ENCODE measurements at regions not wholly inside any gene's neighbourhood (a gene's known extent, or its start where the extent isn't known, plus 50 kb on each side); places are given as distances from the start of the nearest gene placed in this dataset.

DNA sequence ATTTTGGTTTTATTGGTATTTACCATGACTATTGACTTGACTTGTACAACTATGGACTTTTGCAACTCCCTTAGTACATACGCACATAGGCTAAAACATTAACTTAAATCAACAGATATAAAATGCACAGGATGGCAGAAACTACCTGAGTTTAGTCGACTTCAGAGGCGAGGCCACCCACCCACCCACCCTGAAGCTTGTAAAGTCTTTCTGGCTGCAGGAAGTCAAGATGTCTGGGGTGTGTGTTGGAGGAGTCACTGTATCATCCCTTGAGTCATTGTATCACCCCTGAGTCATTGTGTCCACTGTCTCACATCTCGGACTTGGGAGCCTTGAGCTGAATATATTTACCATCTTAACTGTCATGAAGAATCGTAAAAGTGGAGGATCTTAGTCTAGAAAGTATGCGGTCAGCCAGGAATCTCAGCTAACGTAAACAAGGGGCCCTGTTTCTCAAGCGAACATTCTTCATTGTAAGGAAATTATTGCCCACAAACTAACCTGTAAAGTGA is 140.0 kb upstream of the ST6GAL2 start:
- Histone ChIP-seq H3K4me3 (replicated peaks; ENCODE audit: insufficient read depth, low read length) (no peak overlapping the region), H3K27me3 (ENCODE audit: insufficient read depth, poor library complexity, severe bottlenecking) (no peaks in the 10 kb centered on the region), H3K27ac (replicated peaks) (no peak overlapping the region)
- TF ChIP-seq POLR2AphosphoS5 (IDR thresholded peaks at IDR 0.05; ENCODE audit: low read depth) (no peak), GABPA (IDR thresholded peaks at IDR 0.05; ENCODE audit: low read depth) (no peak), SPI1 (IDR thresholded peaks at IDR 0.05; ENCODE audit: borderline replicate concordance, low read depth) (no peak), REST (IDR thresholded peaks at IDR 0.05; ENCODE audit: insufficient replicate concordance, low read depth) (no peak)
- TF ChIP-seq, protein P1, sequence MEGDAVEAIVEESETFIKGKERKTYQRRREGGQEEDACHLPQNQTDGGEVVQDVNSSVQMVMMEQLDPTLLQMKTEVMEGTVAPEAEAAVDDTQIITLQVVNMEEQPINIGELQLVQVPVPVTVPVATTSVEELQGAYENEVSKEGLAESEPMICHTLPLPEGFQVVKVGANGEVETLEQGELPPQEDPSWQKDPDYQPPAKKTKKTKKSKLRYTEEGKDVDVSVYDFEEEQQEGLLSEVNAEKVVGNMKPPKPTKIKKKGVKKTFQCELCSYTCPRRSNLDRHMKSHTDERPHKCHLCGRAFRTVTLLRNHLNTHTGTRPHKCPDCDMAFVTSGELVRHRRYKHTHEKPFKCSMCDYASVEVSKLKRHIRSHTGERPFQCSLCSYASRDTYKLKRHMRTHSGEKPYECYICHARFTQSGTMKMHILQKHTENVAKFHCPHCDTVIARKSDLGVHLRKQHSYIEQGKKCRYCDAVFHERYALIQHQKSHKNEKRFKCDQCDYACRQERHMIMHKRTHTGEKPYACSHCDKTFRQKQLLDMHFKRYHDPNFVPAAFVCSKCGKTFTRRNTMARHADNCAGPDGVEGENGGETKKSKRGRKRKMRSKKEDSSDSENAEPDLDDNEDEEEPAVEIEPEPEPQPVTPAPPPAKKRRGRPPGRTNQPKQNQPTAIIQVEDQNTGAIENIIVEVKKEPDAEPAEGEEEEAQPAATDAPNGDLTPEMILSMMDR (IDR thresholded peaks at IDR 0.05; ENCODE audit: insufficient read depth, low read length): no peak
- DNase-seq (ENCODE audit: low read depth in 1 of 2, low spot score in 1 of 2): no peak

DNA sequence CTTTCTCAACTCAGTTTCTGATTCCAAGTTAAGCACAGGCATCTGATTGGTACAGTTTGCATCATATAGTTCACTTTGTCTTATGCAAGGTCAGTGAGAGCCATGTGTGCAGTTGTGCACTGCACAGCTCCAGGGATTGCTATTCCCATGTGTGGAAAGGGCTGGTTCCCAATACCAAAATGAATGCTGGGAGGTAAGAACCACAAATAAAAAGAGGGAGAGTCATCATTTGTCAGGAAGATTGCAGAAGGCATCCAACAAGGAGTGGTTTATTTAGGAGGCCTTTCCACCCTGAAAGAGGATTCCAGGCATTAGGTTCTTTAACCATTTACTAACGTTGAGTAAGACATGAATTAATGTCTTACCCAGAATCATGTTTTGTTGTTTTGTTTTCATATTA is 141.2 kb upstream of the ST6GAL2 start:
- Histone ChIP-seq H3K27ac (replicated peaks) (no peak overlapping the region), H3K27me3 (ENCODE audit: insufficient read depth, poor library complexity, severe bottlenecking) (no peaks in the 10 kb centered on the region), H3K4me3 (replicated peaks; ENCODE audit: insufficient read depth, low read length) (no peak overlapping the region)
- TF ChIP-seq, protein P1 (IDR thresholded peaks at IDR 0.05; ENCODE audit: insufficient read depth, low read length): no peak
- TF ChIP-seq SPI1 (IDR thresholded peaks at IDR 0.05; ENCODE audit: borderline replicate concordance, low read depth): no peak
- no peak for TF ChIP-seq REST (IDR thresholded peaks at IDR 0.05; ENCODE audit: insufficient replicate concordance, low read depth)
- TF ChIP-seq GABPA (IDR thresholded peaks at IDR 0.05; ENCODE audit: low read depth): no peak
- no peak for TF ChIP-seq POLR2AphosphoS5 (IDR thresholded peaks at IDR 0.05; ENCODE audit: low read depth)
- no peak for DNase-seq (ENCODE audit: low read depth in 1 of 2, low spot score in 1 of 2)

GRCh38 chr2:107027810-107028209 is 141.8 kb upstream of the ST6GAL2 start:
- TF ChIP-seq GABPA (IDR thresholded peaks at IDR 0.05; ENCODE audit: low read depth): no peak
- H3K27ac ChIP-seq (replicated peaks): no peak overlapping the region
- DNase-seq (ENCODE audit: low read depth in 1 of 2, low spot score in 1 of 2): no peak
- no peaks in the 10 kb centered on the region for H3K27me3 ChIP-seq (ENCODE audit: insufficient read depth, poor library complexity, severe bottlenecking)
- no peak overlapping the region for H3K4me3 ChIP-seq (replicated peaks; ENCODE audit: insufficient read depth, low read length)

DNA sequence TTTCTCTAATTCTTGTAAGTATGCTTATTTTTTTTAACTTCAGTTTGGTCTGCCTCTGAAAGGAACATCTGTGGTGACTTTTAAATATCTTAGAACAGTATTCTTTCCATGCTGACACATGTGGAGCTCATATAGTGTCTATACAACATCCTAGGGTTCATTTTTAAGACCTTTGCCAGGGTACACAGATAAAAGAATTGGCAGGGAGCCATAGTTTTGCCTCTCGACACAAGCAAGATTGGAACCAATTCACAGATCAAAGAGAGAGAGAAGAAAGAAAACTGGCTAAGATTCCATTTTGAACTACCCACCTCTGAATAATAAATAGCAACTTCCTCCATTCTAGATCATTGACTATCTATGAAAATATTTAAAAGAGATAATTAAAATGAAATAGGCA is 142.7 kb upstream of the ST6GAL2 start:
- H3K27me3 ChIP-seq (ENCODE audit: insufficient read depth, poor library complexity, severe bottlenecking): no peaks in the 10 kb centered on the region
- no peak for TF ChIP-seq SPI1 (IDR thresholded peaks at IDR 0.05; ENCODE audit: borderline replicate concordance, low read depth)
- TF ChIP-seq, protein P1 (IDR thresholded peaks at IDR 0.05; ENCODE audit: insufficient read depth, low read length): no peak
- no peak for TF ChIP-seq GABPA (IDR thresholded peaks at IDR 0.05; ENCODE audit: low read depth)
- no peak for TF ChIP-seq POLR2AphosphoS5 (IDR thresholded peaks at IDR 0.05; ENCODE audit: low read depth)
- no peak for TF ChIP-seq REST (IDR thresholded peaks at IDR 0.05; ENCODE audit: insufficient replicate concordance, low read depth)
- H3K27ac ChIP-seq (replicated peaks): no peak overlapping the region
- no peak overlapping the region for H3K4me3 ChIP-seq (replicated peaks; ENCODE audit: insufficient read depth, low read length)
- DNase-seq (ENCODE audit: low read depth in 1 of 2, low spot score in 1 of 2): no peak

Data from HL-60 (cell line).